GM19035 (cell line): ENCODE measurements at regions not wholly inside any gene's neighbourhood (a gene's known extent, or its start where the extent isn't known, plus 50 kb on each side); places are given as distances from the start of the nearest gene placed in this dataset.

Experiments used
- ATAC-seq: cut with Tn5 transposase; IDR thresholded peaks from one replicate; pipeline ENCODE4 v1.9.1; 2021; ENCODE audit not compliant: unreplicated experiment

DNA sequence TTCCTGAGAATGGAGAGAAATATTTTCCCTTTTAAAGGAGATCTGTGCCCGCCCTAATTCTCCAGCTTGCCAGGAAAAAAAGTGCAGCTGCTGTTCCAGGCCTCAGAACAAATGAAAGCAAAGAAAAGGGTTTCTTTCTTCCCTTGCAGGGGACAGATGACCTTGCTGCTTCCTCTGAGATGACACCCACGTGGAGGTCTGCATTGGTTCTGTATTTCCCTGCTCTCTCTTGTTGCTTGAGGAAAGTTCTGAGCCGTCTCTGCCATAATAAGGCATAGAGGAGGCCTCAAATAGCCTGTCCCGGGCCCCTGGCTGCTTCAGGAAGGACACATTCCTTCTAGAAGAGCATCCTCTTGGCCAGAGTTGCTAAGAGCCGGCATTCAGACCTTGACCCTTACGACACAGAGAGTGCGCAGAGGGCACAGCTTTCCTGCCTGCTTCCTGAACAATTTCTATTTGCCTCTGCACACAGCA lies 501.8 kb upstream of the SULF2 start:
- no peak for ATAC-seq

DNA sequence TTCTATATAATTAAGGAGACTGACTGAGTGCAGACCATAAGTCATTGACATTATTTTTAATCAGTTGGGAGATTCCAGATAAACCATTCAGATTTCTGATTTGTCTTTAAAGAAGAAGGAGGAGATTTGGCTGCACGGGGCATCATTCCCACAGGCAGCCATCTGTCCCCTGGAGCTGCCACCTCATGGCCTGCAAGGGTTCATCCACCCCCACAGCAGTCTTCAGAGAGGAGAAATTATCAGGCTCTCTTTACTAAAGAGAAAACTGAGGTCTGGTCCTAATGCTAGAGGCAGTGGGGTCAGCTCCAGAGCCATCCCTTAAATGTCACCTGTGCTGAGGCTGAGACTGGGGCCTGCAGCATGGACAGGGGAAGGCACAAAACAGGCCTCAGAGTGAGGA lies 501.3 kb upstream of the SULF2 start:
- no peak for ATAC-seq

DNA sequence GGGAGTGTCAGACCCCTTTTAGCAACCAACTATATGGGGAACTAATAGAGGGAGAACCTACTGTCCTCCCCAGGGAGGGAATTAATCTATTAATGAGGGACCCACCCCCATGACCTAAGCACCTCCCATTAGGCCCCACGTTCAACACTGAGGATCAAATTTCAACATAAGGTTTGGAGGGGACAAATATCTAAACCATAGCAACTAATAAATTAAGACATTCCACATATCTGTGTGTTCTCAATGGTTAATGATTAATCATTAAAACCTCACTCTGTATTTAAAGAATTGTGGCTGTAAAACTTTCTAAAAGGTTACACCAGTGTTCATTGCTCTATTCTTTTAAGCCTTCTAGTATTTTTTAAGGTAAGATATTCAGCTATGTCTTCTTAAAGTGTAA lies 500.4 kb upstream of the SULF2 start:
- no peak for ATAC-seq

DNA sequence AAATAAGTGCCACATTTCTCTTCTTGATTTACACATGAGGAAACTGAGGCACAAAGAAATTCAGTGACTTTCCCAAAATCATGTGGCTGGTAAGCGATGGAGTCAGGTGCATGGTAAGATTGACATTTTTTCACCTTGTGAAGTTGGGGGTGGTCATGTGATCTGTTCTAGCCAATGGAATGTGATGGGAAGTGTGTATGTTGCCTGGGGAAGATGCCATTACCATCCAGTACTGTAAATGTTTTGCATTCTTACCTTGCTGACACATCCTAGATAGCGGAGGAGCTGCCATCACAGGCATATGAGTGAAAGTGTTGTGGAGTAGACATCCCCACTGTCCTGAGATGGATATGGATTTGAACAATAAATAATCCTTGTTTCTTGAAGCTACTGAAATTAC lies 499.6 kb upstream of the SULF2 start:
- no peak for ATAC-seq

DNA sequence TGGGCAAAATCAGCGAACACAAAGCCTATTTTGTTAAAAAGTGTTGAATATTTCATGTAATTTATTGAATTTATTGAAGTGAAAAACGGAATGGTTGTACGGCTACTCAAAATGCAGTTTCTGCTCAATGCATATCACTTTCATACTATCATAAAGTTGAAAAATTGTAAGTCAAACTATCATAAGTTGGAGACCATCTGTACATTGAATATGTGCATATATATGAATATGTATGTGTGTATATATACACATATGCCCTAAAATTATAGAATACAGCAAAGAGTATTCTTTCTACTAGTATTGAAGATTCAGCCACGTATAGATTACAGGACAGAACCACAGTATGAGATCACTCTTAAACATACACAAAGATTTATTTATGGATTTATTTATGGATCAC lies 499.0 kb upstream of the SULF2 start:
- ATAC-seq, result no peak

GRCh38 chr20:48283470-48284110 lies 498.3 kb upstream of the SULF2 start:
- no peak for ATAC-seq

DNA sequence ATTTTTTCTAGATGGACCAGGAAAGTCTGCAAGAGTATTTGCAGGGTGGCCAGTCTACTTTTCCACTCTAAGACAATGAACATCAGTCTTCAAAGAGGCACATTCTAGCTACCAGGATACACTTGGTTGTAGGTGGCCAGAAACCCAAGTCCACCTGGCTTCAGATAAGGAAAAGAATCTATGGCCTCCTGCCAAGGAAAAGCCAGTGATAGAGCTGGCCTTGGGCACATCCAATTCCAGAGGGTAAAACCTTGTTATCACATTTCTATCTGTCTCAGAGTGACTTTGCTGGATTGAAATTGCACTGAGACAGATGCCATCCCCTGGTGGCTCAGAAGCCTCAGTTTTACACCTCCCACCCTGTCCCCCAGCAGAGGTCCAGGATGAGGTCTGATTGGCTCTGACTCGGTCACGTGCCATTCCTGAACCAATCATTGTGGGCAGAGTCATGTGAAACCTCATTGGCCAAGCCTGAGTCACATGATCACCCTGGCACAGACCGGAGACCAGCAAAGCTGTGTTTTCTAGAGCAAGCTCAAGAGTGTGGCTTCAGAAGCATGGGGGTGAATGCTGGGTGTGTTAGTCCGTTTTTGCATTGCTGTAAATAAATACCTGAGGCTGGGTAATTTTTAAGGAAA lies 497.4 kb upstream of the SULF2 start:
- ATAC-seq, result no peak

DNA sequence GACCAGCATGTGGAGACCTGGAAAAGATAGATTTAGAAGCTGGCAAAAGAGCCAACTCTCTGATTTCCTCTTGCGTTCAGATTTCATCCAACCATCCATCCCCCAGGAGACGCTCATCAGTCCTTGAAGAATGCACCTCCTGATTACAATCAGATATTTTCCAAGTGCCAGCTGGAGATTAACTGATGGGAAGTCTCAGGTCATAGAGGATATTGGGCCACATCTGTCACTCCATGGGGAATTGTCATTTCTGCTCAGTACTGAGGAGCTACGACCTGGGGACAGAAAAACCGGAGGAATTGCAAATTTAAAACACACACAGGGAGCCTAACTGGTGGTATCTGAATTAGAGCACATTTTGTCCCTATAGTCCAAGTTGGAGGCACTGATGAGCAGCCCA lies 496.2 kb upstream of the SULF2 start:
- no peak for ATAC-seq

DNA sequence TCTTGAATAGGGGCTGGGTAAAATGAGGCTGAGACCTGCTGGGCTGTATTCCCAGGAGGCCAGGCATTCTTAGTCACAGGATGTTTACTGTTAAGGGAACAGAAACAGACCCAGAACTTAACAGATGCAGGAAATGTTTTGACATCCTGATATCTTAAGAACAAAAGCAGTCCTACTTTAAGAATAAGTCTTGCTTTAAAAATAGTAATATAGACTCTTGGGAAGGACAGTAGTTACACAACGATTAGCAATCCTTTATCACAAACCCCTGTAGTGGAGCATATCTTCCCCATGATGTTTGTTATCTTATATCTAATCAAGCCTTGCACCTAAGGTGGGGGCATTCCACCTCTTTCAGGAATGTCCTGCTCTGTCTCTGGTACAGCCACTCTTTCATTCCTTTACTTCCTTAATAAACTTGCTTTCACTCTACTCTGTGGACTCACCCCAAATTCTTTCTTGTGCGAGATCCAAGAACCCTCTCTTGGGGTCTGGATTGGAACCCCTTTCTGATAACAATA lies 493.7 kb upstream of the SULF2 start:
- ATAC-seq, result no peak

- no peak for ATAC-seq
Measured at GRCh38 chr20:48277266-48277665, 492.0 kb upstream of the SULF2 start.

GRCh38 chr20:48276021-48276342 lies 490.7 kb upstream of the SULF2 start:
- no peak for ATAC-seq

DNA sequence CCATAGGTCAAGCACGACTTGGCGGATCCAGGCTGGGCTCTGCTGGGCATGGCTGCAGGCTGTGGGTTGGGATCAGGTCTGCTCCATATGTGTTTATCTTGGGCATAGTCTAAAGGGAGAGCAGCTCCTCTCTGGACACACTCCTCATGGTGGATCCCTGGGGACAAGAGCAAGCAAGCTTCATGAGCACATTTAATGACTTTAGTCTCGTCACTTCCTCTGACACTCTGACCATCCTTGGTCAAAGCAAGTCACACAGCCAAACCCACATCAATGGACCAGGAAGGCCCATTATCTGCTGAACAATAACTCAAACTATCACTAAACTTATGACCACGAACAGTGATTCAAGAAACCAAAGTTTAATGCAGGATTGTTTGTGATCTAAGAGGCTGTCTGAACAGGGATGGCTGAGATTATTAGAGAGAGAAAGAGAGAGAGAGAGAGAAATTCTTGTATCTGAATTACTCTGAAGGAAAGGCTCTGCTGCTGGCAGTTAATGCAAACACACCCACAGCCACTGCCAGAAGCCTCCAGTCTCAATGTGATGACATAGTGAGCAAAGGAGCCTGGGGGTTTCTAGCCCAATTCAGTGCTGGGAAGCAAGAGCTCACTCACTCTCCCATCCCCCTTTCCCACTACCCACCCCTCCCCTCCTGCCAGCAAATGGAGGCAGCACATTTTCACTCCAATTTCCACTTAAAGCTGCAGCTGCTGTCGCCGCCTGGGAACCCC lies 490.2 kb upstream of the SULF2 start:
- no peak for ATAC-seq

DNA sequence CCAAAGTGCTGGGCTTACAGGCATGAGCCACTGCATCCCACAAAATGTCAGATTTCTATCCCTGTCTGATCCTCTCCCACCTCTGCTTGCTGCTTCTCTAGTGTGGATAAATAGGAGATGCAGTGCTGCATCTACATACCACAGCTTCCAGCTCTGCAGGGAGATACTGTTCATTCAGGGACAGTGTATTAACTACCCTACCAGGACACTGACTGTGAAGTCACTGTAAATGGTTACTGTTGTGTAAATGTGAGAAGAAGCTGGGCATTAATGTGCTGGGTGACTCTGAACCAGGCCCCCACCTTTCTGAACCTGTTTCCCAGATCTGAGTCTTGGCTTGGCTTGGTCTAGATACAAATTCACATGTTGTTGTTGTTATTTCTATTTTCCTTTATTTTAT lies 488.6 kb upstream of the SULF2 start:
- ATAC-seq, result no peak

- ATAC-seq, result no peak
Measured at GRCh38 chr20:48270885-48271284, 485.6 kb upstream of the SULF2 start.

GRCh38 chr20:48267860-48268633 lies 482.8 kb upstream of the SULF2 start:
- no peak for ATAC-seq

- no peak for ATAC-seq
Measured at GRCh38 chr20:48266571-48266970, 481.3 kb upstream of the SULF2 start.

DNA sequence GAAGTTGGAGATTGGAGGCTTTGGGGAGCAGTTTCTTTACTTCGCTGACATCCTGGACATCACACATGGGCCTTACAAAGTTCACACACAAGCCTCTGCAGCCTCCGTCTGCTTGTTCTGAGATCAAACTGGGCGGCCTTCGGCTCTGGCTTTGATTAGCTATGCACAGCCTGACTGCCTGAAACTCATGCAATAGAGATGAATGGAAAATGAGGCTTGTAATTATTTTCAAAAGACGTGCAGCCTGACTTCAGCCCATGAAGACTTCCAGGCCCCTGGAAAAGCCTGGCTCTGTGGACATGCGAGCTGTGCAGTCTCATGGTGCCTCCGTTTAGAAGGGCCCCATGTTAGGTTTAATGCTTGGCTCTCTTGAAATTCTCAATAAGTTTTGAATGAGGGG lies 480.5 kb upstream of the SULF2 start:
- ATAC-seq, result no peak

- ATAC-seq, result no peak
Measured at GRCh38 chr20:48262955-48263354, 477.7 kb upstream of the SULF2 start.

DNA sequence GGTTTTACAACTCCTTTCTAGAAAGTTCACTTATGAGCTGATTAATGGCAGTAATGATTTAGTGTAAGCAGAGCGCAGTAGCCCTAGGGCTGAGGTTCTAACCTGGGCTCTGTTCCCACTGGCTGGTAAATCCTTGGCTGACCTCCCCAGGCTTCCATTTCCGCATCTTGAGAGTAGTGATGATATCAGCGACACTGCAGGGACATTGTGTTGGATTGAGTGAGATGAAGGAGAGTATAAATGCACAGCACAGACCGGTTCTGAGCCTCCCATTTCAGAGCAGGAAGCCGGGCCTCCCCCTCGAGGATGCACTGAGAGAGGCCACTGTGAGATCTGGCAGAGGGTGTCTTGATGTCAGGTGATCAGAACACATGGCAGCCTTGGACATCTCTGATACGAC lies 477.2 kb upstream of the SULF2 start:
- ATAC-seq, result no peak

DNA sequence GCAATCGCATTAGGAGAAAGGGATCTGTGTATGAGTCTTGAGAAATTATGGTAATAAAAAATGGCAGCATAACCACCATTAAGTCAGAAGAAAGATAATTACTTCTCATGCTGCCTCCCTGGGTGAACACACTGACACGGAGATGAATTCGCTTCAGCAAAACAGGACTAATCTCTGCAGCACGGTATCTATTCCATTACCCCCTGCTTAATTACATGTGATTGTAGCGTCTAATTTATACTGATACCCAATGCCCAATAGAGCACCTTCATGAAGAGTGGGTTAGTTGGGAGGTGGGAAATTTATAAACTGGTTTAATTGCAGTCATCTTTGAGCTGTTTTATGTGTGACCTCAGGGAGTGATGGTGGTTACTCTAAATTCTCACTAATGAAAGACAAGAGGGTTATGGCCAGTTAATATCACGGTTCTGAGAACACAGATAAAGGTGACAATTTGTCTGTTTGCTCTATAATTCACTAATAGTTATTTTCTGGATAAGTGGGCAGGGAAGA lies 476.2 kb upstream of the SULF2 start:
- no peak for ATAC-seq

GRCh38 chr20:48260129-48260756 lies 475.0 kb upstream of the SULF2 start:
- ATAC-seq, result no peak
